Parathyroid adenoma (tissue), 2 donors: ENCODE measurements at regions not wholly inside any gene's neighbourhood (a gene's known extent, or its start where the extent isn't known, plus 50 kb on each side); places are given as distances from the start of the nearest gene placed in this dataset.

Source experiments
- H2AFZ ChIP-seq: fragments of 300-600 bp; sonication (generic); one replicate; pipeline ENCODE4 v1.7.0; 2017; ENCODE audit warnings: antibody characterized with exemption, mild to moderate bottlenecking
- H3K27ac ChIP-seq: fragments of 300-600 bp; sonication (generic); one replicate; pipeline ENCODE4 v1.7.0; 2017
- H3K27me3 ChIP-seq: fragments of 300-600 bp; sonication (generic); one replicate; pipeline ENCODE4 v1.7.0; 2017; ENCODE audit warnings: low read length; ENCODE audit not compliant: control insufficient read depth, insufficient read depth
- H3K36me3 ChIP-seq: fragments of 300-600 bp; sonication (generic); one replicate; pipeline ENCODE4 v1.7.0; 2017; ENCODE audit warnings: low read length; ENCODE audit not compliant: control insufficient read depth, insufficient read depth
- H3K4me1 ChIP-seq: fragments of 300-600 bp; sonication (generic); one replicate; pipeline ENCODE4 v1.7.0; 2017; ENCODE audit warnings: control low read depth
- H3K4me2 ChIP-seq: fragments of 300-600 bp; sonication (generic); one replicate; pipeline ENCODE4 v1.7.0; 2017; ENCODE audit warnings: low read length
- H3K4me3 ChIP-seq: fragments of 300-600 bp; sonication (generic); one replicate; pipeline ENCODE4 v1.7.0; 2017; ENCODE audit warnings: low read depth, low read length
- H3K79me2 ChIP-seq: fragments of 300-600 bp; sonication (generic); one replicate; pipeline ENCODE4 v1.7.0; 2017; ENCODE audit warnings: control low read depth
- H3K9ac ChIP-seq: fragments of 300-600 bp; sonication (generic); one replicate; pipeline ENCODE4 v1.7.0; 2017; ENCODE audit warnings: mild to moderate bottlenecking
- H3K9me3 ChIP-seq: fragments of 300-600 bp; sonication (generic); one replicate; pipeline ENCODE4 v1.7.0; 2017; ENCODE audit warnings: low read length; ENCODE audit not compliant: control insufficient read depth
- TF ChIP-seq, protein P1 (sequence below): fragments of 300-600 bp; sonication (generic); IDR thresholded peaks from one replicate; pipeline ENCODE4 v1.7.0; 2017; ENCODE audit warnings: antibody characterized with exemption, mild to moderate bottlenecking
- donor health status: primary hyperparathyroidism.

DNA sequence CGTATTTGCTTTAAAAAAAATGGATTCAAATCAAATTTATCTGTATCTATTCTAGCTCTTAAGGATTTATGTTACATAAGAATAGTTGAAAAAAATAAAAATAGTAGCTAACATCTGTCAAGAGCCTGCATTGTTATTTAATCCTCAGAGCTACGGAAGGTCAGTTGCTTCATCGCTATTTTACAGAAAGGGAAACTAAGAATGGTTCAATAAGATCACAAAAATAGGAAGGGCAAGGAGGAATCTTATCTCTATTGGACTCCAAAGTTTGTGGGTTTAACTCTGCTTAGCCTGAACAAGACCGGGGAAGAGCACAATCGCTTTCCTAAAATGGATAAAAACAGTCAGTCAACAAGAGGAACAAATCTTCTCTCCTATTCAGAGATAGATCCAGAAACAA lies 270.2 kb upstream of the SMIM31 start:
- Histone ChIP-seq H3K36me3 (no peaks in the 10 kb centered on the region), H3K4me3 (no peak overlapping the region), H3K27ac (no peak overlapping the region), H3K9me3 (no peaks in the 10 kb centered on the region), H3K27me3 (no peaks in the 10 kb centered on the region), H3K79me2 (no peaks in the 10 kb centered on the region), H2AFZ (no peak overlapping the region), H3K4me2 (no peak overlapping the region), H3K9ac (no peak overlapping the region), H3K4me1 (no peaks in the 10 kb centered on the region)
- TF ChIP-seq, protein P1, sequence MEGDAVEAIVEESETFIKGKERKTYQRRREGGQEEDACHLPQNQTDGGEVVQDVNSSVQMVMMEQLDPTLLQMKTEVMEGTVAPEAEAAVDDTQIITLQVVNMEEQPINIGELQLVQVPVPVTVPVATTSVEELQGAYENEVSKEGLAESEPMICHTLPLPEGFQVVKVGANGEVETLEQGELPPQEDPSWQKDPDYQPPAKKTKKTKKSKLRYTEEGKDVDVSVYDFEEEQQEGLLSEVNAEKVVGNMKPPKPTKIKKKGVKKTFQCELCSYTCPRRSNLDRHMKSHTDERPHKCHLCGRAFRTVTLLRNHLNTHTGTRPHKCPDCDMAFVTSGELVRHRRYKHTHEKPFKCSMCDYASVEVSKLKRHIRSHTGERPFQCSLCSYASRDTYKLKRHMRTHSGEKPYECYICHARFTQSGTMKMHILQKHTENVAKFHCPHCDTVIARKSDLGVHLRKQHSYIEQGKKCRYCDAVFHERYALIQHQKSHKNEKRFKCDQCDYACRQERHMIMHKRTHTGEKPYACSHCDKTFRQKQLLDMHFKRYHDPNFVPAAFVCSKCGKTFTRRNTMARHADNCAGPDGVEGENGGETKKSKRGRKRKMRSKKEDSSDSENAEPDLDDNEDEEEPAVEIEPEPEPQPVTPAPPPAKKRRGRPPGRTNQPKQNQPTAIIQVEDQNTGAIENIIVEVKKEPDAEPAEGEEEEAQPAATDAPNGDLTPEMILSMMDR = no peak

DNA sequence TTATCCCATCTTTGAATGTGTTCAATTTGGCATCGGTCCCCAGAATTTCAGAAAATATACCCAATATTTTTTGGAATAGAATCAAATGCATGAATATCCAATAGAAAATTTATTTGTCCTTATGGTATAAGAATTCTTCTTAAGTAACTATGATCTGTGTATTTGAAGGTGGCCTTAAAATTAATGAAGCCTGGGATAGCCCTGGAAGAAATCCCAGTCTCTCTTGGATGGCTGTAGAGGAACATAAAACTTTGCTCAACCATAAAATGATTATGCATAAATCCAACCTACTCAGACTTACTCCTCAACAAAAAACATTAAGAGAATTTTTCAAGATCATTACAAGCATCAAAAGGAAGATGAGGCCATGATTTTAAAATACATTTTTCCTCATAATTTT lies 269.4 kb upstream of the SMIM31 start:
- Histone ChIP-seq H3K4me3 (no peak overlapping the region), H3K9ac (no peak overlapping the region), H2AFZ (no peak overlapping the region)

DNA sequence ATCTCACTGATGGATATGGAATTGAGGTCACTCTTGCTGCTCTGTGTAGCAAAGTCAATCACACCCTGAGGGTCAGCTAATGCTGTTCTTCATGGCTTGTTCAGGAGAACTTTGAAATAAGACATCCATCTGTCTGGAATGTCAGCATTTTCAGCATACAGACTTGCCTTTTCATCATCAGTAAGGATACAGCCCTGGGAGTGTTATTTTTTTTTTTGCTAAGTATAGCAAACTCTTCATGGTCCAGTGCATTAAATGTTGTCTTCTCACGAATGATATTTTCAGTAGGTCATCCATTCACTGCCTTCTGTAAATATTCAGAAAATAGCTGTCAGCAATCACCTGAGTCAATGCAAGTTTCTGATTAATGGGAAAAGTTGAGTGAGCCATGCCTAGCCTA lies 268.8 kb upstream of the SMIM31 start:
- no peaks in the 10 kb centered on the region for H3K9me3 ChIP-seq
- no peak overlapping the region for H3K4me2 ChIP-seq
- no peak overlapping the region for H3K4me3 ChIP-seq
- no peaks in the 10 kb centered on the region for H3K27me3 ChIP-seq
- H3K36me3 ChIP-seq = no peaks in the 10 kb centered on the region
- no peaks in the 10 kb centered on the region for H3K79me2 ChIP-seq
- H2AFZ ChIP-seq = no peak overlapping the region
- TF ChIP-seq, protein P1 = no peak
- H3K27ac ChIP-seq = no peak overlapping the region
- no peaks in the 10 kb centered on the region for H3K4me1 ChIP-seq
- H3K9ac ChIP-seq = no peak overlapping the region

More for the DNA sequence above, 269.4 kb upstream of the SMIM31 start:
- H3K9me3 ChIP-seq = no peaks in the 10 kb centered on the region
- H3K27me3 ChIP-seq = no peaks in the 10 kb centered on the region
- no peak overlapping the region for H3K4me2 ChIP-seq
- no peaks in the 10 kb centered on the region for H3K36me3 ChIP-seq
- H3K4me1 ChIP-seq = no peaks in the 10 kb centered on the region
- no peak overlapping the region for H3K27ac ChIP-seq
- H3K79me2 ChIP-seq = no peaks in the 10 kb centered on the region
- TF ChIP-seq, protein P1 = no peak

DNA sequence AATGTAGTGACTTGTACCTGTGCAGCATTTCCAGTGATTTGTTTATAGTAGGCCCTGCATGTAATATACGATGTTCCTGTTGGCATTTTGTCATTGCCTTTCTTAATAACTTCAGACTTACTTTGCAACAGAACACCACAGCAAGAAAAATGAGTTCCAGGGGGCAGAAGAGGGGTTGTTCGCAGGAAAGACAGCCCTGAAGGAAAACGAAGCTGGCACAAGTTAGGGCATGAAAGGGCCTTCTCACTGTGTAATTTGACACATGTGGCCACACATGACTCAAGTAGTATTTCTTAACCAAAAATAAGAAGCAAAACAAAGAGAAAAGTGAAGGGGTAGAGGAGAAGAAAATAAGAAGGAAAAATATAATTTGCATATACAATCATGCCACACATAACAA lies 265.8 kb upstream of the SMIM31 start:
- no peak overlapping the region for H3K9ac ChIP-seq
- H3K36me3 ChIP-seq = no peaks in the 10 kb centered on the region
- H3K4me2 ChIP-seq = no peak overlapping the region
- H3K27me3 ChIP-seq = no peaks in the 10 kb centered on the region
- TF ChIP-seq, protein P1 = no peak
- H2AFZ ChIP-seq = no peak overlapping the region
- H3K79me2 ChIP-seq = no peaks in the 10 kb centered on the region
- H3K9me3 ChIP-seq = no peaks in the 10 kb centered on the region
- no peaks in the 10 kb centered on the region for H3K4me1 ChIP-seq
- no peak overlapping the region for H3K27ac ChIP-seq
- no peak overlapping the region for H3K4me3 ChIP-seq

DNA sequence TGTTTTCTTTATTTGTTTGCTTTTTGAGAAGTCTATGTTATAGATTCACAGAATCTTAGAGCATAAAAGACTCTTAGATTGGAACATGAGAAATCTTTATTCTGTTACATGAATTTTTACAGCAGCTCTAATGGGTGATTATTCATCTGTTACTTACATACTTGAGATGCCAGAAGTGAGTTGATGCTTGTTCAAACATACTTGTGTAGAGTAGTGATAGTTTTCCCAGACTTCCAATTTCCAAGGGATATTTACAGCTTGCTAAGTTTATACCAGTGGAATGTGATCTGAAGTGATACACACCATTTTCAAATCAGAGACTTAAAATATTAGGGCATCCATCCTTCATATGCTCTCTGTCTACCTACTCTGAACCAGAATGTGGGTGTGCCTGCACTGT lies 252.9 kb upstream of the SMIM31 start:
- H3K36me3 ChIP-seq = no peaks in the 10 kb centered on the region
- H3K9ac ChIP-seq = no peak overlapping the region
- no peak overlapping the region for H3K4me2 ChIP-seq
- TF ChIP-seq, protein P1 = no peak
- no peaks in the 10 kb centered on the region for H3K27me3 ChIP-seq
- H2AFZ ChIP-seq = no peak overlapping the region
- H3K4me1 ChIP-seq = no peaks in the 10 kb centered on the region
- no peaks in the 10 kb centered on the region for H3K79me2 ChIP-seq
- no peaks in the 10 kb centered on the region for H3K9me3 ChIP-seq
- no peak overlapping the region for H3K4me3 ChIP-seq
- no peak overlapping the region for H3K27ac ChIP-seq
